OCI-LY3 (cell line): ENCODE measurements at regions not wholly inside any gene's neighbourhood (a gene's known extent, or its start where the extent isn't known, plus 50 kb on each side); places are given as distances from the start of the nearest gene placed in this dataset.

ENCODE experiments used
- H2AFZ ChIP-seq: fragments of 200-600, 300-600 bp; shearing (Covaris generic); 2 replicates; pipeline ENCODE4 v1.6.0; 2014; ENCODE audit warnings: antibody characterized with exemption, low read depth, low read length
- H3K27ac ChIP-seq: fragments of 200-600, 300-600 bp; sonication (generic); 2 replicates; pipeline ENCODE4 v1.5.1; 2014; ENCODE audit warnings: mild to moderate bottlenecking, low read length, moderate library complexity, mixed read lengths
- H3K27me3 ChIP-seq: fragments of 200-600, 300-600 bp; sonication (generic); 2 replicates; pipeline ENCODE4 v1.6.1; 2014; ENCODE audit warnings: low read depth, low read length, mixed read lengths
- H3K36me3 ChIP-seq: fragments of 200-600, 300-600 bp; sonication (generic); replicated peaks from 2 replicates; pipeline ENCODE3; 2014; ENCODE audit warnings: low read depth, low read length, mixed read lengths
- H3K4me1 ChIP-seq: fragments of 300-600, 200-600 bp; sonication (generic); 2 replicates; pipeline ENCODE4 v1.6.1; 2014; ENCODE audit warnings: low read length, mixed read lengths
- H3K4me2 ChIP-seq: fragments of 200-600, 300-600 bp; sonication (generic); 2 replicates; pipeline ENCODE4 v1.6.1; 2014; ENCODE audit warnings: low read length, mixed read lengths
- H3K4me3 ChIP-seq: fragments of 300-600, 200-600 bp; sonication (generic); 2 replicates; pipeline ENCODE4 v1.5.1; 2014; ENCODE audit warnings: antibody characterized with exemption, mild to moderate bottlenecking, low read length, moderate library complexity
- H3K79me2 ChIP-seq: fragments of 300-600, 200-600 bp; shearing (Covaris generic); 2 replicates; pipeline ENCODE4 v1.6.1; 2014; ENCODE audit warnings: mild to moderate bottlenecking, low read length, mixed read lengths
- H3K9ac ChIP-seq: fragments of 300-600, 200-600 bp; shearing (Covaris generic); 2 replicates; pipeline ENCODE4 v1.6.0; 2014; ENCODE audit warnings: mild to moderate bottlenecking, low read length, moderate library complexity
- H3K9me3 ChIP-seq: fragments of 200-600, 300-600 bp; shearing (Covaris generic); 2 replicates; pipeline ENCODE4 v1.6.1; 2014; ENCODE audit warnings: low read length, mixed read lengths; ENCODE audit not compliant: insufficient read depth
- H4K20me1 ChIP-seq: fragments of 200-600, 300-600 bp; sonication (generic); 2 replicates; pipeline ENCODE4 v1.6.1; 2016; ENCODE audit warnings: low read length, mixed read lengths; ENCODE audit not compliant: insufficient read depth
- CTCF ChIP-seq: fragments of 200-600, 300-600 bp; sonication (generic); IDR thresholded peaks from 2 replicates; pipeline ENCODE4 v1.5.1; 2014; ENCODE audit warnings: antibody characterized with exemption, low read length, low read depth
- EZH2phosphoT487 ChIP-seq: fragments of 200-600 bp; shearing (Covaris generic); IDR thresholded peaks from 2 replicates; pipeline ENCODE4 v1.6.1; 2018; ENCODE audit warnings: antibody characterized with exemption, mixed run types, low read depth

- no peak overlapping the region for H3K4me3 ChIP-seq
- no peak overlapping the region for H2AFZ ChIP-seq
- H3K9me3 ChIP-seq = no peaks in the 10 kb centered on the region
- H4K20me1 ChIP-seq = no peaks in the 10 kb centered on the region
- no peak overlapping the region for H3K4me2 ChIP-seq
- no peaks in the 10 kb centered on the region for H3K79me2 ChIP-seq
- H3K27me3 ChIP-seq = no peaks in the 10 kb centered on the region
- no peak for TF ChIP-seq EZH2phosphoT487
- no peak for TF ChIP-seq CTCF
- no peaks in the 10 kb centered on the region for H3K4me1 ChIP-seq
- no peaks in the 10 kb centered on the region for H3K36me3 ChIP-seq
- no peak overlapping the region for H3K27ac ChIP-seq
- H3K9ac ChIP-seq = no peak overlapping the region
These were observed 239.1 kb downstream of the DIO2 start for GRCh38 chr14:79972230-79972629.

GRCh38 chr14:79971330-79971729 lies 240.0 kb downstream of the DIO2 start:
- no peaks in the 10 kb centered on the region for H3K79me2 ChIP-seq
- H3K9me3 ChIP-seq = no peaks in the 10 kb centered on the region
- H3K9ac ChIP-seq = no peak overlapping the region
- no peaks in the 10 kb centered on the region for H3K36me3 ChIP-seq
- no peak overlapping the region for H2AFZ ChIP-seq
- no peaks in the 10 kb centered on the region for H3K27me3 ChIP-seq
- H4K20me1 ChIP-seq = no peaks in the 10 kb centered on the region
- H3K4me1 ChIP-seq = no peaks in the 10 kb centered on the region
- TF ChIP-seq CTCF = no peak
- TF ChIP-seq EZH2phosphoT487 = no peak
- no peak overlapping the region for H3K4me3 ChIP-seq
- no peak overlapping the region for H3K27ac ChIP-seq
- no peak overlapping the region for H3K4me2 ChIP-seq

- H3K9ac ChIP-seq = no peak overlapping the region
- H3K36me3 ChIP-seq = no peaks in the 10 kb centered on the region
- no peak overlapping the region for H3K4me2 ChIP-seq
- H3K79me2 ChIP-seq = no peaks in the 10 kb centered on the region
- no peaks in the 10 kb centered on the region for H3K9me3 ChIP-seq
- H2AFZ ChIP-seq = no peak overlapping the region
- no peak overlapping the region for H3K4me3 ChIP-seq
- TF ChIP-seq CTCF (no peak), EZH2phosphoT487 (no peak)
- no peaks in the 10 kb centered on the region for H3K4me1 ChIP-seq
- H4K20me1 ChIP-seq = no peaks in the 10 kb centered on the region
- H3K27ac ChIP-seq = no peak overlapping the region
- H3K27me3 ChIP-seq = no peaks in the 10 kb centered on the region
These were observed 243.9 kb downstream of the DIO2 start for GRCh38 chr14:79967453-79967852.

- Histone ChIP-seq H3K9me3 (no peaks in the 10 kb centered on the region), H3K79me2 (no peaks in the 10 kb centered on the region), H3K27me3 (no peaks in the 10 kb centered on the region), H4K20me1 (no peaks in the 10 kb centered on the region), H3K27ac (no peak overlapping the region), H3K4me1 (no peaks in the 10 kb centered on the region), H3K36me3 (no peaks in the 10 kb centered on the region), H2AFZ (no peak overlapping the region), H3K9ac (no peak overlapping the region), H3K4me3 (no peak overlapping the region), H3K4me2 (no peak overlapping the region)
- TF ChIP-seq CTCF (no peak), EZH2phosphoT487 (no peak)
These were observed 244.3 kb downstream of the DIO2 start for GRCh38 chr14:79967001-79967400.
